ENCODE measurements at regions not wholly inside any gene's neighbourhood (a gene's known extent, or its start where the extent isn't known, plus 50 kb on each side); places are given as distances from the start of the nearest gene placed in this dataset.

GRCh38 chr10:2284071-2284470, 546.7 kb upstream of the ADARB2 start:
- TF ChIP-seq, protein P1, sequence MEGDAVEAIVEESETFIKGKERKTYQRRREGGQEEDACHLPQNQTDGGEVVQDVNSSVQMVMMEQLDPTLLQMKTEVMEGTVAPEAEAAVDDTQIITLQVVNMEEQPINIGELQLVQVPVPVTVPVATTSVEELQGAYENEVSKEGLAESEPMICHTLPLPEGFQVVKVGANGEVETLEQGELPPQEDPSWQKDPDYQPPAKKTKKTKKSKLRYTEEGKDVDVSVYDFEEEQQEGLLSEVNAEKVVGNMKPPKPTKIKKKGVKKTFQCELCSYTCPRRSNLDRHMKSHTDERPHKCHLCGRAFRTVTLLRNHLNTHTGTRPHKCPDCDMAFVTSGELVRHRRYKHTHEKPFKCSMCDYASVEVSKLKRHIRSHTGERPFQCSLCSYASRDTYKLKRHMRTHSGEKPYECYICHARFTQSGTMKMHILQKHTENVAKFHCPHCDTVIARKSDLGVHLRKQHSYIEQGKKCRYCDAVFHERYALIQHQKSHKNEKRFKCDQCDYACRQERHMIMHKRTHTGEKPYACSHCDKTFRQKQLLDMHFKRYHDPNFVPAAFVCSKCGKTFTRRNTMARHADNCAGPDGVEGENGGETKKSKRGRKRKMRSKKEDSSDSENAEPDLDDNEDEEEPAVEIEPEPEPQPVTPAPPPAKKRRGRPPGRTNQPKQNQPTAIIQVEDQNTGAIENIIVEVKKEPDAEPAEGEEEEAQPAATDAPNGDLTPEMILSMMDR (IDR thresholded peaks at IDR 0.05): no peak
- no peaks in the 10 kb centered on the region for H3K9me3 ChIP-seq
- no peaks in the 10 kb centered on the region for H3K4me1 ChIP-seq
- intact Hi-C loops (cut with DNase I): no loop called here
- no peaks in the 10 kb centered on the region for H3K36me3 ChIP-seq
- H3K27ac ChIP-seq: no peak overlapping the region
- H3K4me3 ChIP-seq: no peak overlapping the region
- DNase-seq: no peak
- H3K27me3 ChIP-seq: no peaks in the 10 kb centered on the region
- ATAC-seq: no peak

- H3K9me3 ChIP-seq: no peaks in the 10 kb centered on the region
- no peak for DNase-seq
- intact Hi-C loops (cut with DNase I): no loop called here
- H3K36me3 ChIP-seq: no peaks in the 10 kb centered on the region
- no peaks in the 10 kb centered on the region for H3K4me1 ChIP-seq
- H3K4me3 ChIP-seq: no peak overlapping the region
- ATAC-seq: no peak
- no peaks in the 10 kb centered on the region for H3K27me3 ChIP-seq
- no peak overlapping the region for H3K27ac ChIP-seq
- TF ChIP-seq, protein P1 (IDR thresholded peaks at IDR 0.05): no peak
Observed at GRCh38 chr10:2282202-2282601, 544.9 kb upstream of the ADARB2 start.

GRCh38 chr10:2280713-2281300, 543.5 kb upstream of the ADARB2 start:
- Histone ChIP-seq H3K9me3 (no peaks in the 10 kb centered on the region), H3K27me3 (no peaks in the 10 kb centered on the region), H3K4me1 (no peaks in the 10 kb centered on the region), H3K27ac (no peak overlapping the region), H3K4me3 (no peak overlapping the region), H3K36me3 (no peaks in the 10 kb centered on the region)
- TF ChIP-seq, protein P1 (IDR thresholded peaks at IDR 0.05): no peak
- DNase-seq (no peak), ATAC-seq (no peak)
- intact Hi-C loops (cut with DNase I): no loop called here

DNA sequence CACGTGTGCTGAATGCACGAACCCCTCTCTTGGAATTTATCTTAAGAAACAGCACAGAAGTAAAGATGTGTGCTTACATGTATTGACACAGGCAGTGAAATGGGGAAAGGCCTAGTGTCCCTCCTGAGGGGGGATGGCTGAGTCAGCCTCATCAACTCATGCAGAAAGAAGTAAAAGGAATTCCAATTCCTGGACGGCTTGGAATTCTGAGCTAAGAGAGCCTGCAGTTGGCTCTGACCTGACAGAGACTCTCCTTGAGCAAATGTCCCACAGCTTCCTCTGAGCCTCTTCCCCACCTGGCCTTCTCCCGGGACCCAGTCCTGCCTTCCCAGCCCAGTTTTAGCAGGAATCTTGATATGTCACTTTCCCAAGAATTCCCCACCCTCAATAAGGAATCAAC, 542.4 kb upstream of the ADARB2 start:
- DNase-seq (no peak), ATAC-seq (no peak)
- no peak overlapping the region for H3K4me3 ChIP-seq
- no peaks in the 10 kb centered on the region for H3K27me3 ChIP-seq
- H3K9me3 ChIP-seq: no peaks in the 10 kb centered on the region
- H3K27ac ChIP-seq: no peak overlapping the region
- TF ChIP-seq, protein P1 (IDR thresholded peaks at IDR 0.05): no peak
- no peaks in the 10 kb centered on the region for H3K36me3 ChIP-seq
- intact Hi-C loops (cut with DNase I): no loop called here
- no peaks in the 10 kb centered on the region for H3K4me1 ChIP-seq

GRCh38 chr10:2278363-2278762, 541.0 kb upstream of the ADARB2 start:
- Histone ChIP-seq H3K27me3 (no peaks in the 10 kb centered on the region), H3K27ac (no peak overlapping the region), H3K9me3 (no peaks in the 10 kb centered on the region), H3K4me1 (no peaks in the 10 kb centered on the region), H3K36me3 (no peaks in the 10 kb centered on the region), H3K4me3 (no peak overlapping the region)
- intact Hi-C loops (cut with DNase I): no loop called here
- DNase-seq (no peak), ATAC-seq (no peak)
- TF ChIP-seq, protein P1 (IDR thresholded peaks at IDR 0.05): no peak

GRCh38 chr10:2263561-2263960, 526.2 kb upstream of the ADARB2 start:
- ATAC-seq (no peak), DNase-seq (no peak)
- Histone ChIP-seq H3K27me3 (no peaks in the 10 kb centered on the region), H3K4me1 (no peaks in the 10 kb centered on the region), H3K27ac (no peak overlapping the region), H3K4me3 (no peak overlapping the region), H3K36me3 (no peaks in the 10 kb centered on the region), H3K9me3 (no peaks in the 10 kb centered on the region)
- intact Hi-C loops (cut with DNase I): no loop called here
- TF ChIP-seq, protein P1 (IDR thresholded peaks at IDR 0.05): no peak

All from upper lobe of right lung (tissue), 1 donor.